GM12875 (cell line): ENCODE measurements at regions not wholly inside any gene's neighbourhood (a gene's known extent, or its start where the extent isn't known, plus 50 kb on each side); places are given as distances from the start of the nearest gene placed in this dataset.
"Not testable (repeated sequence)": the region's sequence is repeated elsewhere in the genome, so short reads cannot be mapped to it uniquely, and the experiment has no call there.

Experiments used
- H3K4me3 ChIP-seq: one replicate; pipeline ENCODE4 v1.5.1; 2011; ENCODE audit warnings: low read depth, low read length, control low read depth
- TF ChIP-seq, protein P1 (sequence below): IDR thresholded peaks from 2 replicates; pipeline ENCODE4 v1.5.1; 2011; ENCODE audit warnings: low read depth, mild to moderate bottlenecking, control low read depth, inconsistent platforms, low read length, moderate library complexity, borderline replicate concordance; ENCODE audit not compliant: insufficient read depth

DNA sequence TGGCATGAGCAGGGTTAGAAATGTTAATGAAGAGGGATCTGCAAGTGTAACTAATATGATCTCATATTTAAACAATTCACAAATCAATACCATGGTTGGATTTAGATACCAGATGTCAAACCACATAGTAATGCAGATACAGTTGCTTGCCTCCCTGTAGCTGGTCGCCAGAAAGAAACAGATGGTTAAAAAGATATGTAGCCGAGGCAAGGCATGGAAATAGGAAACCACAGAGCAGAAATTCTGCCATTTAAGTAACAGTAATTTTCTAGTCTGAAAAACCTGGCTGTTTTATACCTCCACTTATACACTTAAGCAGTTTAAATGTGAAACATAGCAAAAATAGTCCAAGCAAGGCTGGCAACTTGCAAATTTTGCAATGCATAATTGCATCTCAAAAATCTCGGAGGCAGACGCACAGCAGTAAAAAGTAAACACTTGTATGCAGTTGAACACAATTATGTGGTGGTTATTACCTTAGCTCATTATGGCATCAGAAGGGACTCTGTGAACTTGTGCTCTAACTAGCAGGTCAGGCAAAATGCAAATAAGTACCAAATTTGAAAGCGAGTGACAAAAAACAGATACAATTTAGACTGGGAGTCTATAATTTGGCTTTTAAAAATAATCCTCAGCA, 126.8 kb downstream of the NAA11 start:
- TF ChIP-seq, protein P1, sequence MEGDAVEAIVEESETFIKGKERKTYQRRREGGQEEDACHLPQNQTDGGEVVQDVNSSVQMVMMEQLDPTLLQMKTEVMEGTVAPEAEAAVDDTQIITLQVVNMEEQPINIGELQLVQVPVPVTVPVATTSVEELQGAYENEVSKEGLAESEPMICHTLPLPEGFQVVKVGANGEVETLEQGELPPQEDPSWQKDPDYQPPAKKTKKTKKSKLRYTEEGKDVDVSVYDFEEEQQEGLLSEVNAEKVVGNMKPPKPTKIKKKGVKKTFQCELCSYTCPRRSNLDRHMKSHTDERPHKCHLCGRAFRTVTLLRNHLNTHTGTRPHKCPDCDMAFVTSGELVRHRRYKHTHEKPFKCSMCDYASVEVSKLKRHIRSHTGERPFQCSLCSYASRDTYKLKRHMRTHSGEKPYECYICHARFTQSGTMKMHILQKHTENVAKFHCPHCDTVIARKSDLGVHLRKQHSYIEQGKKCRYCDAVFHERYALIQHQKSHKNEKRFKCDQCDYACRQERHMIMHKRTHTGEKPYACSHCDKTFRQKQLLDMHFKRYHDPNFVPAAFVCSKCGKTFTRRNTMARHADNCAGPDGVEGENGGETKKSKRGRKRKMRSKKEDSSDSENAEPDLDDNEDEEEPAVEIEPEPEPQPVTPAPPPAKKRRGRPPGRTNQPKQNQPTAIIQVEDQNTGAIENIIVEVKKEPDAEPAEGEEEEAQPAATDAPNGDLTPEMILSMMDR, result no peak
- H3K4me3 ChIP-seq, result no peak overlapping the region

DNA sequence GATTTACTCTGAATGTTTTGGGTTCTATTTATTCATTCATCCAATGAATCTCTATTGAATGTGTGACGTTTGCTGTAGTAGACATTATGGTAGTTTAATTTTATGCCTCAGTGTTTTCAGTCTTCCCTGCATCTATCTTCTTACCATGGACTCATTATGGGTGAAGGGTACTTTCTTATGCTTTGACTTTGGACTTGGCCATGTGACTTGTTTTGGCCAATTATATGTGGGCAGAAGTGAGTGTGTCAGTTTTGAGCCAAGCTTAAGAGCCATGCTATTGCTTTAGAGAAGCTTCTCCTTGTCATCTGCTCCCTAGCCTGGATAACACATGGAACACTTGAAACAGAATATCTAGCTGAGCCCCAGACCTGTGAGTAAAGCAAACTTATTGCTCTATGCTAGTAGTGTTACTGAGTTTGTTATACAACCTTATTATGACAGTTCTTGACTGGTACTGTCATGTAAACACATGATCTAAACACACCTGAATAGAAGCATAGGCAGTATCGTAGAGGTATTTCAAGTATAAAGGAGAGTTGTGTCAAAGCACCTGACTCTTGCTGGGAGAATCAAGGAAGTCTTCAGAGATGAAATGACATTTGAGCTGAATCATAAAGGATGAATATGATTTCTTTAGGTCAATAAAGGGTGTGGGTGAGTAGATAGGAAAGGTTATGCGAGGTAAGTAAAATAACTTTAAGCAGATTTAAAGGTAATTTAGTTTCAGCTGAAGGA, 128.4 kb downstream of the NAA11 start:
- no peak overlapping the region for H3K4me3 ChIP-seq
- TF ChIP-seq, protein P1, result no peak

DNA sequence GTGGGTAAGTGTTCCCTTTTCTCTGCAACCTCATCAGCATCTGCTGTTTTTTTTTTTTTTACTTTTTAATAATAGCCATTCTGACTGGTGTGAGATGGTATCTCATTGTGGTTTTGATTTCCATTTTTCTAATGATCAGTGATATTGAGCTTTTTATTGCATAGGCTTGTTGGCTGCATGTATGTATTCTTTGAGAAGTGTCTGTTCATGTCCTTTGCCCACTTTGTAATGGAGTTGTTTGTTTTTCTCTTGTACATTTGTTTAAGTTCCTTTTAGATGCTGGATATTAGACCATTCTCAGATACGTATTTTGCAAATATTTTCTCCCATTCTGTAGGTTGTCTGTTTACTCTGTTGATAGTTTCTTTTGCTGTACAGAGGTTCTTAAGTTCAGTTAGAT, 134.6 kb downstream of the NAA11 start:
- not testable (repeated sequence) for H3K4me3 ChIP-seq

GRCh38 chr4:79185526-79186045, 140.3 kb downstream of the NAA11 start:
- H3K4me3 ChIP-seq, result no peak overlapping the region
- TF ChIP-seq, protein P1, result no peak

- TF ChIP-seq, protein P1, result no peak
- H3K4me3 ChIP-seq, result no peak overlapping the region
Observed at GRCh38 chr4:79184476-79184875, 141.4 kb downstream of the NAA11 start.

DNA sequence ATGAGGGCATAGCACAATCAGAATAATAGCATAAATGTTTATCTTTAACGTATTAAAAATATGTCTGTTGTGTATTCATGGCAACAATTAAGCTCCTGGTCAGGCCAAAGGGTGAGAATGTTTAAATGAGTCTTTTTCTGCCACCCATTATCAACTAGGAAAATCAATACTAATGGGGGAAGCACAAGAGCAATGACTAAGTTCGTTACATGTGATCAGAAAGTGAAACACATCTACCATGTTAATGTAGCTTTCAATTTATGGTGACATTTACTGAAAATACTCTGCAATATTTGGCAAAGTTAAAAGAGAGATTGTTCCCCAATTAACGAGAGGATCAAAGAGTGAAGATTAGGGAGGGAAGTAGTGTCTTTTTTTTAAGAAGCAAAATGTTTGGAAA, 143.7 kb downstream of the NAA11 start:
- no peak overlapping the region for H3K4me3 ChIP-seq
- TF ChIP-seq, protein P1, result no peak

DNA sequence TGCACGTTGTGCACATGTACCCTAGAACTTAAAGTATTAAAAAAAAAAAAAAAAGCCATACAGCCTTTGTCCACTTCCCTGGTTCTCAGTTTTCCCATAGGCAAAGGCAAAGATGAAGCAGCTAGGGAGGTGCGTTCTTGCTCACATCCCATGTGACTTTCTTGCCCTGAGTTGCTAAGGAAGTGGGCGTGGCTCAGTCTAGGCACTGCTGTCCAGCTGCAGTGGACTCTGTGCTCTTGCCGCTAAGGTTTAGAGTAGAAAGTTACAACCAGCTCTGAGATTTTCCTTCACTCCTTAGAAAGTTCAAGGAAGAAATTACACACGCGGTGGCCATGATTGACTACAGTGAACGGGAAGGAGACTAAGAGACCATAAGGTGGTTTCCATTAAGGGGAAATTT, 144.7 kb downstream of the NAA11 start:
- TF ChIP-seq, protein P1, result no peak

More for the DNA sequence above, 144.7 kb downstream of the NAA11 start:
- H3K4me3 ChIP-seq, result no peak overlapping the region
